B cell (primary cell): ENCODE measurements at regions not wholly inside any gene's neighbourhood (a gene's known extent, or its start where the extent isn't known, plus 50 kb on each side); places are given as distances from the start of the nearest gene placed in this dataset.

Experiments
- ATAC-seq: fragments of 200-7000 bp; cut with Tn5 transposase; one replicate; pipeline ENCODE4 v1.10.0; 2021; ENCODE audit warnings: low read depth, mild to moderate bottlenecking, moderate number of reproducible peaks, moderate library complexity
- CTCF ChIA-PET: fragments of 350-600 bp; sonication (Branson Sonifier 250); formaldehyde crosslinking; loops from one replicate; lab custom pipeline; 2021; ENCODE audit warnings: antibody characterized with exemption, inconsistent platforms; lab: Charles Lee
- POLR2A ChIA-PET: fragments of 350-600 bp; sonication (Branson Sonifier 250); formaldehyde crosslinking; loops from one replicate; lab custom pipeline; 2021; ENCODE audit warnings: antibody characterized with exemption; lab: Charles Lee
- DNase-seq: peaks from one replicate; pipeline ENCODE4 v3.0.0; 2013
- H2AFZ ChIP-seq: 2 replicates; pipeline ENCODE4 v1.6.1; 2012; ENCODE audit warnings: mild to moderate bottlenecking, low read depth, low read length; ENCODE audit not compliant: insufficient read depth, poor library complexity, severe bottlenecking
- H3K27ac ChIP-seq, 2 donors: 1 replicate in 1 of 2; 2 replicates in 1 of 2; pipeline ENCODE4 v1.5.1; 2012 to 2013; ENCODE audit warnings: low read length in 2 of 2, mild to moderate bottlenecking in 2 of 2, moderate library complexity in 1 of 2
- H3K27me3 ChIP-seq, 4 experiments: fragments of 200-600 bp in 1 of 4; sonication (generic) in 1 of 4; replicated peaks in 1 of 4; 1 replicate in 2 of 4; 2 replicates in 2 of 4; pipeline versions ENCODE4 v1.6.1 to v1.7.0; 2013 to 2016; ENCODE audit warnings: low read length in 3 of 4, mild to moderate bottlenecking in 2 of 4, mixed read lengths in 1 of 4, moderate library complexity in 1 of 4; ENCODE audit not compliant: insufficient read depth in 4 of 4, control insufficient read depth in 3 of 4; ENCODE audit errors: control extremely low read depth in 1 of 4
- H3K36me3 ChIP-seq, 2 experiments: replicated peaks in 1 of 2; 1 replicate in 1 of 2; 2 replicates in 1 of 2; pipeline versions ENCODE4 v1.6.1 to v1.7.1; 2013; ENCODE audit warnings: low read length in 1 of 2; ENCODE audit not compliant: insufficient read depth in 2 of 2, control insufficient read depth in 1 of 2; ENCODE audit errors: control extremely low read depth in 1 of 2, extremely low read depth in 1 of 2
- H3K4me1 ChIP-seq, 2 donors: fragments of 200-600 bp in 1 of 2; sonication (generic) in 1 of 2; 1 replicate in 1 of 2; 2 replicates in 1 of 2; pipeline versions ENCODE4 v1.5.1 to v1.6.1; 2013 to 2017; ENCODE audit warnings: low read length in 2 of 2; ENCODE audit not compliant: control insufficient read depth in 2 of 2, insufficient read depth in 2 of 2
- H3K4me2 ChIP-seq: replicated peaks from 2 replicates; pipeline ENCODE3; 2012; ENCODE audit warnings: mild to moderate bottlenecking, low read depth, low read length; ENCODE audit not compliant: poor library complexity, severe bottlenecking
- H3K4me3 ChIP-seq, 5 experiments: fragments of 200-600 bp in 1 of 5; sonication (generic) in 1 of 5; 1 replicate in 3 of 5; 2 replicates in 2 of 5; pipeline versions ENCODE4 v1.5.1 to v1.7.0; 2011 to 2016; ENCODE audit warnings: low read length in 4 of 5, mild to moderate bottlenecking in 4 of 5, low read depth in 2 of 5, control low read depth in 1 of 5, moderate library complexity in 1 of 5; ENCODE audit not compliant: insufficient read depth in 1 of 5; ENCODE audit errors: control extremely low read depth in 1 of 5, extremely low read depth in 1 of 5
- H3K79me2 ChIP-seq: fragments of 200-600 bp; sonication (generic); one replicate; pipeline ENCODE4 v1.6.0; 2016; ENCODE audit warnings: low read length; ENCODE audit not compliant: control insufficient read depth, insufficient read depth
- H3K9ac ChIP-seq: fragments of 200-600 bp; sonication (generic); 2 replicates; pipeline ENCODE4 v1.6.1; 2017; ENCODE audit warnings: mild to moderate bottlenecking, low read length, moderate library complexity
- H3K9me3 ChIP-seq, 3 donors: one replicate each; pipeline versions ENCODE4 v1.6.1 to v1.7.1; 2013; ENCODE audit warnings: low read length in 2 of 3; ENCODE audit not compliant: control insufficient read depth in 2 of 3, insufficient read depth in 1 of 3; ENCODE audit errors: control extremely low read depth in 1 of 3
- H4K20me1 ChIP-seq: 2 replicates; pipeline ENCODE4 v1.6.0; 2012; ENCODE audit warnings: mild to moderate bottlenecking, low read length; ENCODE audit not compliant: insufficient read depth, control insufficient read depth, poor library complexity, severe bottlenecking
- H3K27ac Mint-ChIP-seq: one replicate; pipeline ENCODE4 v1.8.0; 2021; ENCODE audit warnings: mixed read lengths
- H3K27me3 Mint-ChIP-seq: one replicate; pipeline ENCODE4 v1.8.0; 2021; ENCODE audit warnings: mixed read lengths
- H3K4me1 Mint-ChIP-seq: one replicate; pipeline ENCODE4 v1.8.0; 2021; ENCODE audit warnings: mixed read lengths
- H3K4me3 Mint-ChIP-seq: one replicate; pipeline ENCODE4 v1.8.0; 2021; ENCODE audit warnings: mixed read lengths
- H3K9me3 Mint-ChIP-seq: one replicate; pipeline ENCODE4 v1.8.0; 2022; ENCODE audit warnings: mixed read lengths; ENCODE audit not compliant: insufficient read depth
- CTCF ChIP-seq: fragments of 200-600 bp; IDR thresholded peaks from one replicate; pipeline ENCODE4 v1.8.0; 2022; ENCODE audit warnings: antibody characterized with exemption, mild to moderate bottlenecking
- EZH2 ChIP-seq: IDR thresholded peaks from 2 replicates; pipeline ENCODE4 v1.6.1; 2012; ENCODE audit warnings: borderline replicate concordance, low read depth, mild to moderate bottlenecking, moderate library complexity, low read length; ENCODE audit not compliant: insufficient read depth, poor library complexity, severe bottlenecking
- WGBS: methylation state at CpG from one replicate; pipeline ENCODE4 v1.1.5; 2013; ENCODE audit warnings: missing lambda C conversion rate; ENCODE audit not compliant: insufficient coverage; 5-methylcytosine and 5-hydroxymethylcytosine counted together
- intact Hi-C: fragments of 100-400 bp; cut with micrococcal nuclease; formaldehyde crosslinking; loops from one replicate; pipeline ENCODE4 v1.10.0; 2022

GRCh38 chr7:69228212-69228811, 370.0 kb upstream of the AUTS2 start:
- no peaks in the 10 kb centered on the region for H3K79me2 ChIP-seq
- H3K27ac ChIP-seq, result no peak overlapping the region
- Mint-ChIP-seq H3K4me1 (no peaks in the 10 kb centered on the region), H3K27ac (no peak overlapping the region), H3K4me3 (no peak overlapping the region), H3K9me3 (peaks cover 4% of the 10 kb centered on the region), H3K27me3 (peaks cover 24% of the 10 kb centered on the region)
- peaks cover 0 to 3% (median 0%) of the 10 kb centered on the region in 3 donors for H3K9me3 ChIP-seq
- H3K36me3 ChIP-seq, result no peaks in the 10 kb centered on the region
- ATAC-seq, result no peak
- 99% methylated on average over 5 of the region's 5 CpGs for WGBS
- TF ChIP-seq CTCF (no peak), EZH2 (no peak)
- no peak overlapping the region for H3K4me3 ChIP-seq
- POLR2A ChIA-PET, result no interaction called here
- H2AFZ ChIP-seq, result no peak overlapping the region
- CTCF ChIA-PET, result interaction anchor here (0.6 kb wide), 1 partner anchor 418 kb away, joined by 3 read pairs; no protein-coding TSS in a partner anchor
- H3K27me3 ChIP-seq, result no peaks in the 10 kb centered on the region
- H3K4me1 ChIP-seq, result no peaks in the 10 kb centered on the region
- intact Hi-C loops, result no loop called here
- no peak overlapping the region for H3K4me2 ChIP-seq
- H4K20me1 ChIP-seq, result no peaks in the 10 kb centered on the region
- H3K9ac ChIP-seq, result no peak overlapping the region
- DNase-seq, result no peak

- TF ChIP-seq CTCF, result no peak
- no peak for TF ChIP-seq EZH2
- intact Hi-C loops, result no loop called here
- Histone ChIP-seq H3K27ac (no peak overlapping the region), H3K4me2 (no peak overlapping the region), H3K4me3 (no peak overlapping the region), H3K4me1 (no peaks in the 10 kb centered on the region), H3K9ac (no peak overlapping the region), H3K27me3 (peaks cover 0 to 4% (median 0%) of the 10 kb centered on the region in 4 experiments), H4K20me1 (no peaks in the 10 kb centered on the region), H3K36me3 (no peaks in the 10 kb centered on the region), H3K79me2 (no peaks in the 10 kb centered on the region), H2AFZ (no peak overlapping the region), H3K9me3 (no peaks in the 10 kb centered on the region)
- Mint-ChIP-seq H3K27me3 (peaks cover 17% of the 10 kb centered on the region), H3K9me3 (peaks cover 2% of the 10 kb centered on the region), H3K27ac (no peak overlapping the region), H3K4me3 (no peak overlapping the region), H3K4me1 (no peaks in the 10 kb centered on the region)
- POLR2A ChIA-PET, result no interaction called here
- WGBS, result 54% methylated on average over 8 of the region's 21 CpGs
- CTCF ChIA-PET, result no interaction called here
- DNase-seq (no peak), ATAC-seq (no peak)
These were observed 365.6 kb upstream of the AUTS2 start for GRCh38 chr7:69232445-69233376.
